ENCODE measurements at regions not wholly inside any gene's neighbourhood (a gene's known extent, or its start where the extent isn't known, plus 50 kb on each side); places are given as distances from the start of the nearest gene placed in this dataset.

DNA sequence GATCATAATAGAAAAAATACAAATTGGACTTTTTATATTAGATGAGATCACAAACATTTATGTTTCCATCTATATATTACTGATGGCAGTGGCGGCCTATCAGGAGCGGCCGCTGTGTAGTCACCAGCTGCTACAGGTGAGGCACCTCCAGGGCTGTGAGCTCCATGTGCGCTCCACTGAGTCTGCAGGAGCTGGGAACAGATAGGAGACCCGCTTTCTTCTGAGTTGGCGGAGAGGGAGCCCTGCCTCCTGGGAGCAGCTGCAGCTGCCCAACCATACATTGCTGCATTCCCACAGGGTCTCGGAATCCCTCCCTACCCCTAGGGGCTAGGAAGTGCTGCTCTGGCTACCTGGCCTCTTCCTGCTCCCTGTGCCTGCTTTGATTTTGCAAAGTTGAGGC, 812.9 kb downstream of the PDHA2 start:
- Histone ChIP-seq H3K4me3 (ENCODE audit: low read depth in 2 of 2, low read length in 2 of 2) (no peak overlapping the region), H3K9me3 (ENCODE audit: control insufficient read depth, insufficient read depth, low read depth, low read length) (no peaks in the 10 kb centered on the region), H3K27me3 (ENCODE audit: control insufficient read depth, insufficient read depth, low read length) (no peaks in the 10 kb centered on the region), H3K36me3 (ENCODE audit: control insufficient read depth, insufficient read depth, low read length) (no peaks in the 10 kb centered on the region), H3K27ac (ENCODE audit: low read length) (no peak overlapping the region), H3K4me1 (ENCODE audit: control insufficient read depth, insufficient read depth, low read length) (no peaks in the 10 kb centered on the region)
- DNase-seq (ENCODE audit: low read depth, low spot score) (no peak), ATAC-seq (no peak)
- intact Hi-C loops (cut with micrococcal nuclease; ENCODE audit: unreplicated experiment): no loop called here
- TF ChIP-seq, protein P1, sequence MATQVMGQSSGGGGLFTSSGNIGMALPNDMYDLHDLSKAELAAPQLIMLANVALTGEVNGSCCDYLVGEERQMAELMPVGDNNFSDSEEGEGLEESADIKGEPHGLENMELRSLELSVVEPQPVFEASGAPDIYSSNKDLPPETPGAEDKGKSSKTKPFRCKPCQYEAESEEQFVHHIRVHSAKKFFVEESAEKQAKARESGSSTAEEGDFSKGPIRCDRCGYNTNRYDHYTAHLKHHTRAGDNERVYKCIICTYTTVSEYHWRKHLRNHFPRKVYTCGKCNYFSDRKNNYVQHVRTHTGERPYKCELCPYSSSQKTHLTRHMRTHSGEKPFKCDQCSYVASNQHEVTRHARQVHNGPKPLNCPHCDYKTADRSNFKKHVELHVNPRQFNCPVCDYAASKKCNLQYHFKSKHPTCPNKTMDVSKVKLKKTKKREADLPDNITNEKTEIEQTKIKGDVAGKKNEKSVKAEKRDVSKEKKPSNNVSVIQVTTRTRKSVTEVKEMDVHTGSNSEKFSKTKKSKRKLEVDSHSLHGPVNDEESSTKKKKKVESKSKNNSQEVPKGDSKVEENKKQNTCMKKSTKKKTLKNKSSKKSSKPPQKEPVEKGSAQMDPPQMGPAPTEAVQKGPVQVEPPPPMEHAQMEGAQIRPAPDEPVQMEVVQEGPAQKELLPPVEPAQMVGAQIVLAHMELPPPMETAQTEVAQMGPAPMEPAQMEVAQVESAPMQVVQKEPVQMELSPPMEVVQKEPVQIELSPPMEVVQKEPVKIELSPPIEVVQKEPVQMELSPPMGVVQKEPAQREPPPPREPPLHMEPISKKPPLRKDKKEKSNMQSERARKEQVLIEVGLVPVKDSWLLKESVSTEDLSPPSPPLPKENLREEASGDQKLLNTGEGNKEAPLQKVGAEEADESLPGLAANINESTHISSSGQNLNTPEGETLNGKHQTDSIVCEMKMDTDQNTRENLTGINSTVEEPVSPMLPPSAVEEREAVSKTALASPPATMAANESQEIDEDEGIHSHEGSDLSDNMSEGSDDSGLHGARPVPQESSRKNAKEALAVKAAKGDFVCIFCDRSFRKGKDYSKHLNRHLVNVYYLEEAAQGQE (IDR thresholded peaks at IDR 0.05; ENCODE audit: insufficient read depth in 1 of 2, low read depth in 2 of 2, low read length in 1 of 2): no peak
- TF ChIP-seq SIN3A (IDR thresholded peaks at IDR 0.05; ENCODE audit: borderline replicate concordance, insufficient read depth, low read depth, low read length) (no peak), POLR2AphosphoS5 (IDR thresholded peaks at IDR 0.05; ENCODE audit: low read depth, low read length) (no peak), TCF7L2 (IDR thresholded peaks at IDR 0.05; ENCODE audit: low read depth, low read length) (no peak)
- TF ChIP-seq, protein P2, sequence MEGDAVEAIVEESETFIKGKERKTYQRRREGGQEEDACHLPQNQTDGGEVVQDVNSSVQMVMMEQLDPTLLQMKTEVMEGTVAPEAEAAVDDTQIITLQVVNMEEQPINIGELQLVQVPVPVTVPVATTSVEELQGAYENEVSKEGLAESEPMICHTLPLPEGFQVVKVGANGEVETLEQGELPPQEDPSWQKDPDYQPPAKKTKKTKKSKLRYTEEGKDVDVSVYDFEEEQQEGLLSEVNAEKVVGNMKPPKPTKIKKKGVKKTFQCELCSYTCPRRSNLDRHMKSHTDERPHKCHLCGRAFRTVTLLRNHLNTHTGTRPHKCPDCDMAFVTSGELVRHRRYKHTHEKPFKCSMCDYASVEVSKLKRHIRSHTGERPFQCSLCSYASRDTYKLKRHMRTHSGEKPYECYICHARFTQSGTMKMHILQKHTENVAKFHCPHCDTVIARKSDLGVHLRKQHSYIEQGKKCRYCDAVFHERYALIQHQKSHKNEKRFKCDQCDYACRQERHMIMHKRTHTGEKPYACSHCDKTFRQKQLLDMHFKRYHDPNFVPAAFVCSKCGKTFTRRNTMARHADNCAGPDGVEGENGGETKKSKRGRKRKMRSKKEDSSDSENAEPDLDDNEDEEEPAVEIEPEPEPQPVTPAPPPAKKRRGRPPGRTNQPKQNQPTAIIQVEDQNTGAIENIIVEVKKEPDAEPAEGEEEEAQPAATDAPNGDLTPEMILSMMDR (IDR thresholded peaks at IDR 0.05): no peak
- BruUV-seq (replicated peaks): no TSS peak
- in situ Hi-C loops (cut with HindIII; ENCODE audit: low pct_unique_long_range_greater_than_20kb, low sequenced_read_pairs): no loop called here
- POLR2A ChIA-PET: no interaction called here
- CTCF ChIA-PET: no interaction called here

DNA sequence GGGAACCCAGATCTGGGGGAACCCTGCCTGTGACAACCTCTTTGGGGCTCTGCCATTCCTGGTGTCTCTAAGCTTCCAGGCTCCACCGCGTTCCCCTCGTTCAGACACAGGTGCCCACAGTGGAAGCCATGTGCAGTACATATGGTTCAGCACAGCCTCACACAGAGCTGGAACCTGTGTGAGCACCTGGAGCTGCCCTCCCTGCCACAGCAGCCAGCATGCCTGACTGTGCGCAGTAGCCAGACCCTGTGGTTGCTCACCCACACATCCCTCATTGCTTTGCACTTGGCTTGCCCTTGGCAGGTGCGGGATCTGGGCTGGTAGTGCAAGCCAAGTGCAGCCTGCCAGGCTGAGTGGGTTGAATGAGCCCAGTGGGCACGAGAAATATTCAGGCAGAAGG, 814.2 kb downstream of the PDHA2 start:
- ChIA-PET CTCF (no interaction called here), POLR2A (no interaction called here)
- TF ChIP-seq POLR2AphosphoS5 (IDR thresholded peaks at IDR 0.05; ENCODE audit: low read depth, low read length) (no peak), SIN3A (IDR thresholded peaks at IDR 0.05; ENCODE audit: borderline replicate concordance, insufficient read depth, low read depth, low read length) (no peak), TCF7L2 (IDR thresholded peaks at IDR 0.05; ENCODE audit: low read depth, low read length) (no peak)
- TF ChIP-seq, protein P2 (IDR thresholded peaks at IDR 0.05): no peak
- TF ChIP-seq, protein P1 (IDR thresholded peaks at IDR 0.05; ENCODE audit: insufficient read depth in 1 of 2, low read depth in 2 of 2, low read length in 1 of 2): no peak
- intact Hi-C loops (cut with micrococcal nuclease; ENCODE audit: unreplicated experiment): no loop called here
- no TSS peak for BruUV-seq (replicated peaks)
- ATAC-seq (no peak), DNase-seq (ENCODE audit: low read depth, low spot score) (no peak)
- in situ Hi-C loops (cut with HindIII; ENCODE audit: low pct_unique_long_range_greater_than_20kb, low sequenced_read_pairs): no loop called here
- no peaks in the 10 kb centered on the region for H3K4me1 ChIP-seq (ENCODE audit: control insufficient read depth, insufficient read depth, low read length)
- H3K36me3 ChIP-seq (ENCODE audit: control insufficient read depth, insufficient read depth, low read length): no peaks in the 10 kb centered on the region
- no peak overlapping the region for H3K27ac ChIP-seq (ENCODE audit: low read length)
- H3K9me3 ChIP-seq (ENCODE audit: control insufficient read depth, insufficient read depth, low read depth, low read length): no peaks in the 10 kb centered on the region
- H3K4me3 ChIP-seq (ENCODE audit: low read depth in 2 of 2, low read length in 2 of 2): no peak overlapping the region
- no peaks in the 10 kb centered on the region for H3K27me3 ChIP-seq (ENCODE audit: control insufficient read depth, insufficient read depth, low read length)

Data from Panc1 (cell line).